ENCODE measurements at regions not wholly inside any gene's neighbourhood (a gene's known extent, or its start where the extent isn't known, plus 50 kb on each side); places are given as distances from the start of the nearest gene placed in this dataset.

GRCh38 chr5:103657301-103657700 lies 94.7 kb upstream of the NUDT12 start:
- H3K4me1 ChIP-seq (ENCODE audit: insufficient read depth, low read length, severe bottlenecking), result no peaks in the 10 kb centered on the region
- no peaks in the 10 kb centered on the region for H3K9me2 ChIP-seq (ENCODE audit: low read depth, low read length)
- no peak overlapping the region for H3K4me2 ChIP-seq (ENCODE audit: low read length)
- no peaks in the 10 kb centered on the region for H4K20me1 ChIP-seq (ENCODE audit: insufficient read depth, low read length)
- no peak for TF ChIP-seq EZH2 (IDR thresholded peaks at IDR 0.05; ENCODE audit: borderline replicate concordance, low read length)
- TF ChIP-seq, protein P1, sequence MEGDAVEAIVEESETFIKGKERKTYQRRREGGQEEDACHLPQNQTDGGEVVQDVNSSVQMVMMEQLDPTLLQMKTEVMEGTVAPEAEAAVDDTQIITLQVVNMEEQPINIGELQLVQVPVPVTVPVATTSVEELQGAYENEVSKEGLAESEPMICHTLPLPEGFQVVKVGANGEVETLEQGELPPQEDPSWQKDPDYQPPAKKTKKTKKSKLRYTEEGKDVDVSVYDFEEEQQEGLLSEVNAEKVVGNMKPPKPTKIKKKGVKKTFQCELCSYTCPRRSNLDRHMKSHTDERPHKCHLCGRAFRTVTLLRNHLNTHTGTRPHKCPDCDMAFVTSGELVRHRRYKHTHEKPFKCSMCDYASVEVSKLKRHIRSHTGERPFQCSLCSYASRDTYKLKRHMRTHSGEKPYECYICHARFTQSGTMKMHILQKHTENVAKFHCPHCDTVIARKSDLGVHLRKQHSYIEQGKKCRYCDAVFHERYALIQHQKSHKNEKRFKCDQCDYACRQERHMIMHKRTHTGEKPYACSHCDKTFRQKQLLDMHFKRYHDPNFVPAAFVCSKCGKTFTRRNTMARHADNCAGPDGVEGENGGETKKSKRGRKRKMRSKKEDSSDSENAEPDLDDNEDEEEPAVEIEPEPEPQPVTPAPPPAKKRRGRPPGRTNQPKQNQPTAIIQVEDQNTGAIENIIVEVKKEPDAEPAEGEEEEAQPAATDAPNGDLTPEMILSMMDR (IDR thresholded peaks at IDR 0.05; ENCODE audit: low read length), result no peak
- H3F3A ChIP-seq (ENCODE audit: insufficient read depth, low read length), result no peaks in the 10 kb centered on the region
- no peaks in the 10 kb centered on the region for H3K79me2 ChIP-seq (ENCODE audit: insufficient read depth, low read length)
- no peak overlapping the region for H2AFZ ChIP-seq (ENCODE audit: low read length)
- no peaks in the 10 kb centered on the region for H3K9me3 ChIP-seq (ENCODE audit: low read length)
- no peak overlapping the region for H3K27ac ChIP-seq (ENCODE audit: low read depth, low read length, poor library complexity, severe bottlenecking)
- H3K36me3 ChIP-seq (ENCODE audit: insufficient read depth, low read length), result no peaks in the 10 kb centered on the region
- H3K27me3 ChIP-seq (ENCODE audit: insufficient read depth, low read length), result no peaks in the 10 kb centered on the region
- H3K4me3 ChIP-seq (ENCODE audit: low read depth, low read length, poor library complexity, severe bottlenecking), result no peak overlapping the region
- no peak overlapping the region for H3K9ac ChIP-seq (ENCODE audit: low read length)

- Histone ChIP-seq H2AFZ (ENCODE audit: low read length) (no peak overlapping the region), H3K27me3 (ENCODE audit: insufficient read depth, low read length) (no peaks in the 10 kb centered on the region), H3K36me3 (ENCODE audit: insufficient read depth, low read length) (no peaks in the 10 kb centered on the region), H3K79me2 (ENCODE audit: insufficient read depth, low read length) (no peaks in the 10 kb centered on the region), H4K20me1 (ENCODE audit: insufficient read depth, low read length) (no peaks in the 10 kb centered on the region), H3K9ac (ENCODE audit: low read length) (no peak overlapping the region), H3K9me3 (ENCODE audit: low read length) (no peaks in the 10 kb centered on the region), H3K9me2 (ENCODE audit: low read depth, low read length) (no peaks in the 10 kb centered on the region), H3K4me2 (ENCODE audit: low read length) (no peak overlapping the region), H3K4me1 (ENCODE audit: insufficient read depth, low read length, severe bottlenecking) (no peaks in the 10 kb centered on the region), H3K27ac (ENCODE audit: low read depth, low read length, poor library complexity, severe bottlenecking) (no peak overlapping the region), H3F3A (ENCODE audit: insufficient read depth, low read length) (no peaks in the 10 kb centered on the region), H3K4me3 (ENCODE audit: low read depth, low read length, poor library complexity, severe bottlenecking) (no peak overlapping the region)
- TF ChIP-seq, protein P1 (IDR thresholded peaks at IDR 0.05; ENCODE audit: low read length), result no peak
- no peak for TF ChIP-seq EZH2 (IDR thresholded peaks at IDR 0.05; ENCODE audit: borderline replicate concordance, low read length)
Measured at GRCh38 chr5:103648086-103648485, 85.5 kb upstream of the NUDT12 start.

GRCh38 chr5:103646698-103647614 lies 84.4 kb upstream of the NUDT12 start:
- Histone ChIP-seq H3K27ac (ENCODE audit: low read depth, low read length, poor library complexity, severe bottlenecking) (no peak overlapping the region), H3K9ac (ENCODE audit: low read length) (no peak overlapping the region)

More at GRCh38 chr5:103646698-103647614, 84.4 kb upstream of the NUDT12 start:
- H3K79me2 ChIP-seq (ENCODE audit: insufficient read depth, low read length), result no peaks in the 10 kb centered on the region
- no peaks in the 10 kb centered on the region for H3K36me3 ChIP-seq (ENCODE audit: insufficient read depth, low read length)
- TF ChIP-seq, protein P1 (IDR thresholded peaks at IDR 0.05; ENCODE audit: low read length), result no peak
- no peak for TF ChIP-seq EZH2 (IDR thresholded peaks at IDR 0.05; ENCODE audit: borderline replicate concordance, low read length)
- H3F3A ChIP-seq (ENCODE audit: insufficient read depth, low read length), result no peaks in the 10 kb centered on the region
- no peak overlapping the region for H2AFZ ChIP-seq (ENCODE audit: low read length)
- no peaks in the 10 kb centered on the region for H3K9me2 ChIP-seq (ENCODE audit: low read depth, low read length)
- H3K4me1 ChIP-seq (ENCODE audit: insufficient read depth, low read length, severe bottlenecking), result no peaks in the 10 kb centered on the region
- no peaks in the 10 kb centered on the region for H3K27me3 ChIP-seq (ENCODE audit: insufficient read depth, low read length)
- no peak overlapping the region for H3K4me2 ChIP-seq (ENCODE audit: low read length)
- no peaks in the 10 kb centered on the region for H4K20me1 ChIP-seq (ENCODE audit: insufficient read depth, low read length)
- no peaks in the 10 kb centered on the region for H3K9me3 ChIP-seq (ENCODE audit: low read length)
- no peak overlapping the region for H3K4me3 ChIP-seq (ENCODE audit: low read depth, low read length, poor library complexity, severe bottlenecking)
